NCI-H2171 (cell line): ENCODE measurements at regions not wholly inside any gene's neighbourhood (a gene's known extent, or its start where the extent isn't known, plus 50 kb on each side); places are given as distances from the start of the nearest gene placed in this dataset.

ENCODE experiments used
- DNase-seq: peaks from one replicate; lab custom pipeline; 2025; lab: John Stamatoyannopoulos, UW

GRCh38 chr7:85655252-85655651 is 468.4 kb upstream of the SEMA3D start:
- no peak for DNase-seq

GRCh38 chr7:85644272-85644671 is 457.4 kb upstream of the SEMA3D start:
- no peak for DNase-seq

GRCh38 chr7:85641331-85641730 is 454.5 kb upstream of the SEMA3D start:
- DNase-seq, result no peak

GRCh38 chr7:85638394-85638793 is 451.5 kb upstream of the SEMA3D start:
- DNase-seq, result no peak

- DNase-seq, result no peak
These were observed 448.1 kb upstream of the SEMA3D start for GRCh38 chr7:85634951-85635350.

DNA sequence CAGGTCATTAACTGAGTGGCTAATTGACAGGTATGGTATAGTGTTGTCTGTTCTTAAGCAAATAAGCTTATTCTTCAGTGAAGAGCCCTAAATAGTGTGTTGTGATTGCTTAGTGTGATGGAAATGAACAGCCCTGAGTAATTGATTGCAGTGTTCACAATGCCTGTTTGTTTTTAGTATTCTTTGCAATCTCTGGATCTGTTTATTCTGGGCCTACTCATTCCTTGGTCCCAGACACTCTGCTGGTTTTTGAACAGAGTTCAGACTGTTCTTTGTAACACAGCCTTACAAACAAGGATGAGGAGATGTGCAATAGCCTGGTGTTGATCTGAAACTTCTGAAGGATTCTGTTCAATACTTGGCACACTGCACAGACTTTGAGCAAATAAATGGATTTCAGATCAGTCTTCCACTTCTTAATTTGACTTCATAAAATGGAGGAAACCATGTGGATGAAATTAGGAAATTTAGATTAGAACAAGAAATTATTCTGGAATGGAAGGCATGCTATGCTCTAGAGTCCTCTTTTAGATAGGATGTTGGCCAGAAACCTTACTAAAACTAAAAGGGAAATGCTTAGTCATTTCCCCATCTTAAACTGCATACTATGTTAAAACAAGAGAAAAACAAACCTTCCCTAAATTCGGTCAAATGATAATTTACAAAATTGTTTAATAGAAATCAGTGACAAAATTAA is 444.2 kb upstream of the SEMA3D start:
- DNase-seq, result no peak

DNA sequence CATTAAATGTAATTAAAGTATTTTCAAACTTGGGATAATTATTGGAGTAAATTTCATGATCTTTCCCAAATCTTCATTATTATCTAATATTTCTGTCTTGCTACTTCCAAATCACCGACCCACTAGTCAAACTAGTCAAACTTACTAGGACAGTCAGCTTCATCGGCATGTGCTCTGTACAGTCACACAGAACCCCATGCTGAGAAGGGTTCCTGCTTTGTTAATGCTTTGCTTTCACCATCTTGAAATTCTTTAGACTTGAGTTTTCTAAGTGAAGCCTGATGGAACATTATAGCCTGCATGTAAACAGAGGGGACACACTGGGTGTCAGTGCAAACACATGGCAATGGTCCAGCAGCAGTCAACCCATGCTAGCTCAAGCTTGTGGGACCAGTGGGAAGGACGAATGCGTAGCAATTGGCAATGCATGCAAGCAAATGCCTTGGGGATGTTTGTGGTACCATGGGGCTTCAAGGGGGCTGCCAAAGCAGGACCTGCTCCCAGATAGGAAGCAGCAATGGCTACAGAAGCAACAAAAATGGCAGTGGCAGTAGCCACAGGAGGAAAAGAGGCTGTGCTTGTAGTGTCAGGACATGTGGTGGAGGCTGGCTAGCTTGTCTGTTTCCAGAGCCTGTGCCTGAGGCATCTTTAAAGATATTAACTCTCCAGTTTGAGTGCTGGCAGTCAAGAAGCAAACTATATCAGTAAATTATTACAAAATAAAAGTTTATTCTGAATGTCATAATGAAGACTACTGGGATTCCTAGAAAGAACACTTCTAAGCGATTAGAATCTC is 441.1 kb upstream of the SEMA3D start:
- no peak for DNase-seq

DNA sequence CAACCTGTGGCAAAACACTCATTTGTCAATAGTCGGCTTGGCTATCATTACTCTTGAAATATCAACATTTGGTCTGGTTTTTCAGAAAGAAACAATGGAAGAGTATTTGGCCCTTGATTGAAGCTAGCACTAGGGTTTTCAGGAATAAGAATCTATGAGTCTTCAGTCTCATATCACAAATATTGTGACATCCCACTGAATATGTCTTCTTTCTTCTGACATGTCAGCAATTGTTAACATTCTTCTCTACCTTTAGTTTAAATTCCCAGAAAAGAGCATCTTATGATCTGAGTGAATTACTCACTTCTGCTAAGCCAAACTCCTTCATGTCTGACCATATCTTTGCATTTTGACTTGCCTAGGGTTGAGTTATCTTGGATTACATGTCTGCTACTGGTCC is 435.2 kb upstream of the SEMA3D start:
- no peak for DNase-seq

DNA sequence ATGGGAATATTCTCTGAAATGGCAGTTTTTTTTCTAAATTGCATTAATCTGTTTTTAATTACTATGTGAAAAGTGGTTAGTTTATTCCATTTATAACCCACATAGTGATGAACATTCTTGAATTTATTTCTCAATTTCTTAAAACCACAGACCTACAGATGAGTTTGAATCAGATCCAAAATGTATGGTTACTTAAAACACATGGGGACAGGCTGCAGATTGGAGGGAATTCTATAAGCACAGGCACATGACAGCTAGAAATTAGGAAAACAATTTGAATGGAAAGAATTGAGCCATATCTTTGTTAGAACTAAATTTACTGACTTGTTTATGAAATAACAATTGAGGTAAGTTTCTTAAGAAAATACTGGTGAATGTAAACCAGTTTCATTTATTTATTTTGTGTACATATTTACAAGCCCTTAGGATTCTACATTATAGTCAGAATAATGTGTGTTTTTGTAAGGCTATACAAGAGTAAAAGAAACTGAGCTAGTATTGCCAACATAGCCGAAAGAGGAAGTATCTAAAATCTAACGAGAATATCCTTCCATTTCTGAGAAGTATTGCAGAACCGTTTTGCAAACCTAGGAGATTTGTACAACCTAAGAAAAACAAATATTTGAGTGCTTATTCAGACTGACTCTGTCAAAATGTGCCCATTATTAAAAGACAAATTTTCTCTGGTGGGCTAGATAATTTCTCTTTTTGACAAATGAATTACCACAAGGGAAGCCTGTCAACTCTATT is 434.3 kb upstream of the SEMA3D start:
- no peak for DNase-seq

GRCh38 chr7:85619236-85619635 is 432.4 kb upstream of the SEMA3D start:
- DNase-seq, result no peak

DNA sequence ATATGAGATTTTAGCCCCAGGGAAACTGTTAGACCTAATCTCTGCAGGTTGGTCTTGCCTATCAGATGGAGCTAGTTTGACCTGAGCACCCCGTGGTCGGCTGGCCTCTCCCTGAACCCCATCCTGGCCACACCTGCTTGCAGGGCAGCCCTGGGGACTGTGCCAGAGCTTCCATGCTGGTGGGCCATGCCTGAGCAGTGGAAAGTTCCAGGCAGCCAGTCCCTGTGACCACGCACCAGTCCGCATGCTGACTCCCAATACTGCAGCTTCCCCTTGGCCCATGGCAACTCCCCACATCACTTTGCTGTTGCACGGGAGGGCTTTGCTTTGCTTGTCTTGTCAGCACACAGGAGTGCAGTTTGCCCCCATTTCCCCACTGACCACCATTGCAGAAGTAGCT is 427.8 kb upstream of the SEMA3D start:
- no peak for DNase-seq

- DNase-seq, result no peak
These were observed 425.7 kb upstream of the SEMA3D start for GRCh38 chr7:85612514-85612913.

- no peak for DNase-seq
These were observed 421.9 kb upstream of the SEMA3D start for GRCh38 chr7:85608804-85609203.

DNA sequence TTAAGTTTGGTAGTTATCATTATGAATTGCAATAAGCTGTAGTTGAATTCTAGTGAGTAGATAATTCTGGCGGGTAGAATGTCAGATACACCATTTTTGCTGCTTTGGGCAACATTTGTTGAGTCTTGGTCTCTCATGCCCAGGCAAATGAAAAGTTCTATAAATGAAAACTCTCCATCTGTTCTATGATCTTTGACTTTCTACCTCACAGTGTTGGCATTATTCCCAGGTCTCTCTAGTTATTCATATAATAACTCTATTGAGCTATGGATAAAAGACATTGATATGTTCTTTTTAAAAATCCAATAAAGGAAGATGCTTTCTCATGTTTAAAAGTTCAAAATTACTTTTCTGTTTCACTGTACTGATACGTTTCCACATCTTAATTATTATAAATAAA is 415.3 kb upstream of the SEMA3D start:
- peak; percentile 78 for DNase-seq

GRCh38 chr7:85600395-85600794 is 413.5 kb upstream of the SEMA3D start:
- DNase-seq, result peak; percentile 24

DNA sequence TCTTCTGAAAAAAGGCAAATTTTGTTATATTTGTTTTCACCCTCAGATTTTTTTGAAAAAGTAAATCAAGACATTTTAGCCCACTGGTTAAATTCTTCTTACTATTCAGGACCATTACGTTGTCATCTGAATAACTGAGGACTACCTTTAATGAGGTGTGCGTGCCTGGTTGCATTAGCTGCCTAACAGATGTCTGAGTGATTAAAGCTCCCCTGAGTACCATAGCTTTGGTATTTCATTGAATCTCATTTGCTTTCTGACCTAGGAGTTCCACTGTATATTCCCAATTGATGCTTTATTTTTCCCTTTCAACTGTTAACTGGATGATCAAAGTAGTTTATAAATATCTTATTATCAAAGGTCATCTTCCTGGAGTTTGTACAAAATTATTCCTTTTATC is 410.0 kb upstream of the SEMA3D start:
- peak; percentile 32 for DNase-seq

DNA sequence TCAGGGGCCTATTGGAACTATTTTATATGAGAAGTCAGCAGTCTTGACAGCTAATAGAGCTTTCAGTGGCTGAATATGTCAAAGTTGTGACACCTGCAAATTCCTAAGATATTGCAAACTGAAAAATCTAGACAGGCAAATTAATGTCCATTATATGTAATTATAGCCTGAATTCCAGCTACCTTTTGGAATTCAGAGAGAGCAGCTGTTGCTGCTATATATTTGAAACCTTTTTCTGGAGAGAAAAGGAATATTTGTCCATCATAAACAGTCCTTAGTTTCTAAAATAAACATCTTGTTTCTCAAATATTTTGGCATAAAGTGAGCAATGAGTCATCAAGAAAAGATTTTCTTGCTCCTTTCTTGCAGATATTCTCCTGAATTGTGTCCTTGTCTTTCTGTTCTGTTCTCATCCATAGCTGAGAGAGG is 408.9 kb upstream of the SEMA3D start:
- no peak for DNase-seq

GRCh38 chr7:85593355-85593754 is 406.5 kb upstream of the SEMA3D start:
- DNase-seq, result no peak

DNA sequence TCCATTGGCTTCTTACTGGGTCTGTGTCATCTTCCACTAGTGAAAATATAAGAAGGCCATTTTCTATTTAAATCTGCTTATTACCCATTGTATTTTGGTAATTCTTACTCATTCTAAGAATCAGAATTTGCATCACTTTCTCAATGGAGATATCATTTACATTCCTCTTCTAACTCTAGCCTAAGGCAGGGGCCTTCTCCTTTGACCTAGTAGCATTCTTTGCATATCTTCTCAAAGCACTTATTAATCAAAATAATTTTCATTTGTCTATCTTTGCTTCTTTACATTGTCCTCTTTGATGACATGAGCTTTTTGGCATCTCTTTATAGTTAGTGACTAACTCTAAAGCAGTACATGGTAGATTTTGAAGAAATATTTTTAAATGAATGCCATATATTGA is 400.9 kb upstream of the SEMA3D start:
- DNase-seq, result no peak

- no peak for DNase-seq
These were observed 399.2 kb upstream of the SEMA3D start for GRCh38 chr7:85586091-85586490.

GRCh38 chr7:85583131-85583953 is 396.5 kb upstream of the SEMA3D start:
- DNase-seq, result no peak

GRCh38 chr7:85573844-85574243 is 387.0 kb upstream of the SEMA3D start:
- DNase-seq, result no peak
